ENCODE measurements at regions not wholly inside any gene's neighbourhood (a gene's known extent, or its start where the extent isn't known, plus 50 kb on each side); places are given as distances from the start of the nearest gene placed in this dataset.
"Not testable (repeated sequence)": the region's sequence is repeated elsewhere in the genome, so short reads cannot be mapped to it uniquely, and the experiment has no call there.

GRCh38 chr17:34012709-34013375, 242.2 kb upstream of the CCL2 start:
- Mint-ChIP-seq H3K4me3 (no peak overlapping the region), H3K9me3 (no peaks in the 10 kb centered on the region), H3K36me3 (no peaks in the 10 kb centered on the region), H3K4me1 (no peaks in the 10 kb centered on the region), H3K27ac (no peak overlapping the region), H3K27me3 (ENCODE audit: low read depth in 3 of 3) (peaks cover 2 to 9% (median 3%) of the 10 kb centered on the region in 3 donors)
- DNase-seq, result no peak

DNA sequence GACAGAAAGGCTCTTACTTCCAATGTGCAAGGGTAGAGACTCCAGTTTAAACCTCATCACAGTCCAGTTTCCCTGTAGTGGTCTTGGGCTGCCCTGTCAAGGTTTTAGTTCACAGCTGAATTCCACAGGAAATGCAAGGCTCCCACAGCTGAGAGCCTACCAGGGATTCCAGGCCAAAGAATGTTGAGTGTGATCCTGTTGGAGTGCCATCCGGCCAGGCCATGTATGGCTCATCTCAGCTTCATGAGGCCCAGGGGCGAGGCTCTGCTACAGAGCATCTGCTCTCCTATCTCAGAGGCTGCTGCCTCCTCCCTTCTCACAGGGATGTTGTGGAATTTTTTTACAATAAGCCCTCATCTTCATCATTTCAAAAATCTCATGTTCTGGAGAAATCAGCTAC, 239.8 kb upstream of the CCL2 start:
- Mint-ChIP-seq H3K4me3 (no peak overlapping the region), H3K27ac (no peak overlapping the region), H3K36me3 (no peaks in the 10 kb centered on the region), H3K27me3 (ENCODE audit: low read depth in 3 of 3) (peaks cover 0 to 9% (median 3%) of the 10 kb centered on the region in 3 donors), H3K9me3 (no peaks in the 10 kb centered on the region), H3K4me1 (no peaks in the 10 kb centered on the region)
- DNase-seq, result no peak

- Mint-ChIP-seq H3K4me3 (no peak overlapping the region), H3K27me3 (ENCODE audit: low read depth in 3 of 3) (peaks cover 0 to 10% (median 4%) of the 10 kb centered on the region in 3 donors), H3K27ac (no peak overlapping the region), H3K36me3 (no peaks in the 10 kb centered on the region), H3K9me3 (no peaks in the 10 kb centered on the region), H3K4me1 (no peaks in the 10 kb centered on the region)
- no peak for DNase-seq
These were observed 230.7 kb upstream of the CCL2 start for GRCh38 chr17:34024386-34024785.

DNA sequence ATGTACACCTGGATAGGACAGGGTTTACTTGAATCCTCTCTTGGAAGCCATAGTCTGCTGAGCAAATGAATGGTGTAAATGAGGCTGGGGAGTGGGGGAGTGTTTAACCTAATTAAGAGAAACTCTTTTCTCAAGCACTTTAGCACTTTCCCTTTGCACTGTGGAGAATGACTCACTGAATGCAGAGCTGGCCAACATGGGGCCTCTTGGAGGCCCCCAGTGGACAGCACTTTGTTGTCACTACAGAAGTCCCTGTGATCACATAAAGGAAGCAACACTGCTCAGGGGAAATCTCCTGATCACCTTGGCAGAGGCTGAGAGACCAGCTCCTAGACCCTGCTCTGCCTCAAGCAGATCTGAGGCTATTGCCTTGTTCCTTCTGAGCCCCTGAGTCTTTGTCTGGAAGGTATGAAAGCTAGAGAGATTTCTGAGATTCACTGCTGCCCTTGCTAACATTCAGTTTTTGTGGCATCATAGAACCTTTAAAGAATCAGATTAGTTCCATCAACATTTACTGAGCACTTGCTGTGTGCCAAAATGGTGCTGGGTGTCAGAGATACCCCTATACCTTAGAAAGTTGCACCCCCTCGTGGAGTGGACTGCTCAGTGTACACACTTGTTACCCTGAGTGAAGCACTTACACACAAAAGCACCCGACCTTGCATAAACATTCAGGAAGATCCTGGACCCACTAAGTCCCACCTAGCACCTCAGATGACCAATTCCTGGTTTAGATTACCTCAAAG, 230.1 kb upstream of the CCL2 start:
- Mint-ChIP-seq H3K4me1 (no peaks in the 10 kb centered on the region), H3K27me3 (ENCODE audit: low read depth in 3 of 3) (peaks cover 0 to 12% (median 4%) of the 10 kb centered on the region in 3 donors), H3K4me3 (no peak overlapping the region), H3K27ac (no peak overlapping the region), H3K36me3 (no peaks in the 10 kb centered on the region), H3K9me3 (no peaks in the 10 kb centered on the region)
- no peak for DNase-seq

GRCh38 chr17:34030601-34031000, 224.5 kb upstream of the CCL2 start:
- H3K36me3 Mint-ChIP-seq; H3K27me3 Mint-ChIP-seq (ENCODE audit: low read depth in 3 of 3); H3K4me1 Mint-ChIP-seq; H3K4me3 Mint-ChIP-seq; H3K27ac Mint-ChIP-seq; DNase-seq: not testable (repeated sequence)
- H3K9me3 Mint-ChIP-seq, result peaks cover 0 to 29% (median 22%) of the 10 kb centered on the region in 6 donors

- H3K4me1 Mint-ChIP-seq; H3K27ac Mint-ChIP-seq; DNase-seq; H3K27me3 Mint-ChIP-seq (ENCODE audit: low read depth in 3 of 3); H3K4me3 Mint-ChIP-seq; H3K36me3 Mint-ChIP-seq: not testable (repeated sequence)
- peaks cover 0 to 29% (median 22%) of the 10 kb centered on the region in 6 donors for H3K9me3 Mint-ChIP-seq
These were observed 222.8 kb upstream of the CCL2 start for GRCh38 chr17:34032305-34032704.

- not testable (repeated sequence) for H3K27ac Mint-ChIP-seq; DNase-seq; H3K36me3 Mint-ChIP-seq; H3K4me1 Mint-ChIP-seq; H3K4me3 Mint-ChIP-seq; H3K9me3 Mint-ChIP-seq; H3K27me3 Mint-ChIP-seq (ENCODE audit: low read depth in 3 of 3)
These were observed 216.3 kb upstream of the CCL2 start for GRCh38 chr17:34038786-34039185.

- not testable (repeated sequence) for H3K27me3 Mint-ChIP-seq (ENCODE audit: low read depth in 3 of 3); H3K9me3 Mint-ChIP-seq; DNase-seq; H3K4me1 Mint-ChIP-seq; H3K4me3 Mint-ChIP-seq; H3K36me3 Mint-ChIP-seq; H3K27ac Mint-ChIP-seq
These were observed 215.9 kb upstream of the CCL2 start for GRCh38 chr17:34039213-34039612.

DNA sequence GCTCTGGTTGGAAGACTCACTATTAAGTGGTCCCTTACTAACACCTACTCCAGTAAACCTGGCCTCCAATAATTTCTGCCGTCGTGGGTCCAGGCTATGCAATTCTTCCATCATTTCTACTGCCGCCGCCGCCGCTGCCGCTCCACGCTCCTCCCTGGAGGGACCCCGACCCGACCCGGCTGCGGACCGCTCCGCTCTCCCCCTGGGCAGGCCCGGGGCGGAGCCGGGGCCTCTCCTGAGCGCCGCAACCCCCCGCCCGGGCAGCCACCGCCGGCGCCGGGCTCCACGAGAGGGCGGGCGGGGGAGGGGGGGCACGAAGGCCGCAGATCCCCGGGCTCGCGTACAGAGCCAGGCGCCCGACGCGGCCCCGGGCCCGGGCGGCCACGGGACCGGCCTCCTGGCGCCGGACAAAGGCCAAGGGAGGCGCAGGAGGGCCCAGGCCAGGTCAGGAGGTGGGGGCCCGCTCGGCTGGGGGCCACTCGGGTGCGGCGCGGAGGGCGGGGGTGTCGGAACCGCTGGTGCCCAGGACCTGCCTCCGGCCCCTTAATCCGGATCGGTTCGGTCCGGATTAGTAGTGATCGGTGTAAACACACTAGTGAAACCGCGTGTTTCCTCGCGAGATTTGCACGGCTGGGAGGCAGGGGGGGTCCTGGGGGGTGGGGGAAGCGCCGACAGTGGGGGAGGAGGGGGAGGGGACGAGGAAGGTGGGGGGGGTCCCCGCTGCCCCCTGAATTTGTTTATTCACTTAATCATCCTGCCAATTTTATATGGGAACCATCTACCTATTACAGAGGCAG, 215.1 kb upstream of the CCL2 start:
- peak; percentile 8 to 34 (median 18) for DNase-seq

DNA sequence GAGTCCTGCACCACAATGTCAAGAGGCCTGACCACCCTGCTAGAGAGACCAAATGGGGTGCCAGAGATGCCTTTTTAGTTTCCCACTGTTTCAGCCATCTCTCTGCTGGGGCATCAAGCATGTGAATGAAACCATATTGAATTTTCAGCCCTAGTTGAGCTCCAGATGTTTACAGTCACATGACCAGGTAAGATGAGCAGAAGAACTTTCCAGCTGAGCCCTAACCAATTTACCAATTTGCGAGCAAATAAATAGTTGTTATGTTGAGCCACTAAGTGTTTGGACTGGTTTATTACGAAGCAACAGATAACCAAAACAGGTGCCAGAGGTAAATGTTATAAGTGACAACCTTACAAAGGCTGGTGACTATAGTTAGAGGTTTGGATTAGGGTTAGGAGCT, 209.1 kb upstream of the CCL2 start:
- Mint-ChIP-seq H3K27me3 (ENCODE audit: low read depth in 3 of 3) (peaks cover 0 to 10% (median 5%) of the 10 kb centered on the region in 3 donors), H3K36me3 (no peaks in the 10 kb centered on the region), H3K4me3 (no peak overlapping the region), H3K27ac (no peak overlapping the region), H3K4me1 (no peaks in the 10 kb centered on the region), H3K9me3 (no peaks in the 10 kb centered on the region)
- no peak for DNase-seq

More for the DNA sequence above, 215.1 kb upstream of the CCL2 start:
- H3K27me3 Mint-ChIP-seq (ENCODE audit: low read depth in 3 of 3); H3K4me1 Mint-ChIP-seq; H3K4me3 Mint-ChIP-seq; H3K36me3 Mint-ChIP-seq; H3K27ac Mint-ChIP-seq; H3K9me3 Mint-ChIP-seq: not testable (repeated sequence)

DNA sequence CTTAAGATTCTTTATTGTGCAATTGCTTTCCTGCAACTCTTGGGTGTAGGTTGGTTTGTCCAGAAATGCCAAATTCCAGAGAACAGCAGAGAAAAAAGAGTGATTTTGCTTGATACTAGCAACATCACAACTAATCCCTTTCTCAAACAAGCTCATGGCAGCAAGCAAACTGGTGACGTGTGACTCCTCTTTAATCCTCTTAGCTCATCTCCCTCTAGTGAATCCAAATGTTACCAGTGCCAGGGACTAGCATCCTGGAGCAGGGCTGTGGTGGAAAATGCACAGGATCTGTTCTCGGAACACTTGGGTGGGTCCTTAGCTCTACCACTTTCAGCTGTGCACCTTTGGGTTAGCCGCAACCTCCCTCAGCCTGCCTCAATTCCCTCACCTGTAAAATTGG, 204.0 kb upstream of the CCL2 start:
- peaks cover 0 to 12% (median 7%) of the 10 kb centered on the region in 3 donors for H3K27me3 Mint-ChIP-seq (ENCODE audit: low read depth in 3 of 3)
- H3K27ac Mint-ChIP-seq, result no peak overlapping the region
- peaks cover 0 to 3% (median 0%) of the 10 kb centered on the region in 6 donors for H3K9me3 Mint-ChIP-seq
- no peaks in the 10 kb centered on the region for H3K4me1 Mint-ChIP-seq
- no peaks in the 10 kb centered on the region for H3K36me3 Mint-ChIP-seq
- no peak for DNase-seq
- no peak overlapping the region for H3K4me3 Mint-ChIP-seq

- Mint-ChIP-seq H3K4me1 (no peaks in the 10 kb centered on the region), H3K9me3 (peaks cover 0 to 3% (median 0%) of the 10 kb centered on the region in 6 donors), H3K27me3 (ENCODE audit: low read depth in 3 of 3) (peaks cover 0 to 8% (median 5%) of the 10 kb centered on the region in 3 donors), H3K4me3 (no peak overlapping the region), H3K27ac (no peak overlapping the region), H3K36me3 (no peaks in the 10 kb centered on the region)
- no peak for DNase-seq
These were observed 200.6 kb upstream of the CCL2 start for GRCh38 chr17:34054495-34054894.

DNA sequence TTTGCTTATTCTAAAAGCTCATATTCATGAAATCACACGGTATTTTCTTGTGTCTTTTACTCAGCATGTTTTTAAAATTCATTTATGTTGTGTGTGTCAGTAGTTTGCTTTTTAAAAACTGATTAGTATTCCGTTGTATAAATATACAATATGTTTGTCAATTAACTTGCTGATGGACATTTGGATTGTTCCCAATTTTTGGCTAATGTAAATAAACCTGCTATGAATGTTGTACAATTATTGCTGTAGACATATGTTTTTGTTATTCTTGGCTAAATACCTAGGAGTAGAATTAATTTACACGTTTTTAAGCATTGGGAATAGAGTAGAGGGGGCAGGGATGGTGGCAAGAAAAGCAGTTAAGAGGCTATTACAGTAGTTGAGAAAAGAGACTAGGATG, 199.5 kb upstream of the CCL2 start:
- no peak for DNase-seq
- Mint-ChIP-seq H3K36me3 (no peaks in the 10 kb centered on the region), H3K27me3 (ENCODE audit: low read depth in 3 of 3) (peaks cover 0 to 10% (median 5%) of the 10 kb centered on the region in 3 donors), H3K4me1 (no peaks in the 10 kb centered on the region), H3K9me3 (peaks cover 0 to 3% (median 0%) of the 10 kb centered on the region in 6 donors), H3K27ac (no peak overlapping the region), H3K4me3 (no peak overlapping the region)

All from immature natural killer cell (primary cell).